ENCODE measurements at regions not wholly inside any gene's neighbourhood (a gene's known extent, or its start where the extent isn't known, plus 50 kb on each side); places are given as distances from the start of the nearest gene placed in this dataset.

DNA sequence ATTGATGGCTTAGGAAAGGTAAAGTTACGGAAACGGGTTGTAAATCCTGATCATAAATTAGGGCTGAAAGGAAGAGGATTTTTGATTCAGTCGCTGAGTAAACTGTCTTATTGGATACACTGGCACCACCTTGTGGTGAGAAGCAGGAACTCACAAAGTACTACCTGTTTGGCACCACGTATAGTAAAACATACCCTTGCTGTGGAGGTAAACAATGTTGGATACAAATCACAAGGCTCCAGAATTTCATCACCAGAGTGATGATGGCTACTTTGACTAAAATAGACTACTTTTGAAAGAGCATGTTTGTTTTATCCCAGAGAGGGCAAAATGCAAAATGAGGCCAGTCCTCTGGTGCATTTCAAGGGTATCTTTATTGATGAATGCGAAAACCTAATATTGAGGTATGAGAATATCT is 216.9 kb downstream of the IGSF11 start:
- DNase-seq (ENCODE audit: low read depth), result peak; percentile 48

DNA sequence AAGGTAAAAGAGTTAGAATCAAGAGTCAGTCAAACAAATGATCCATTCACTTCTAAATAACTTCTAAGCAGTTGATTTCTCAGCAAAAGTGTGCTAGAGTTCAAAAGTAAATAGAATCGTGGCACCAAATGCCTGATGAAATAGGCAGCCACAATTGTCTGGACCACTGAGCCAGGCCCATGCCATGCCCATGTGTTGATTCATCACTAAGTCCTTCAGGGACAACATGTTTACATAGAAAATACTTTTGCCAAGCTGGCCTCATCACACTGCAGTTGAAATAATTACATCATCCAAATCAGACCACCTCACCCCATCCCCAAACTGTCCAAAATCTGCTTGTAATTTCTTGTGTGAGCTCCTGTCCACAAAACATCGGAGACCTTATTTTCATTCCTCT is 216.3 kb downstream of the IGSF11 start:
- peak; percentile 44 for DNase-seq (ENCODE audit: low read depth)

DNA sequence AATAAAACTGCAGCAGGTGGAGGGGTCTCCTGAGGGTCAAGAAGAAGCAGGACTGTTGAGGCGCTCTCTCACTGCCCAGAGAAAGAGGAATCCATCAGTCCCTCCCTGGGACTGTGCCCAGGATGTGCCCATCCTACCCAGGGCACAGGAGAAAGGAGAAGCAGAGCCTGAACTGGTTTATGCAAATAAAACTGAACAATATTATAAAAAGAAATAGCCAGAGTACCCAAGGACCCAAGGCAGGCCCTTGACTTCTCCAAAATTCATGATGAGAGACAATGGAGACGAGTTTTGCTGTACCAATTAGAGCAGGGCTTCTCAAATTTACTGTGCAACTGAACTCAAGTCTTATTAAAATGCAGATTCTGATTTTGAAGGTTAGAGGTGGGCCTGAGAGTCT is 211.0 kb downstream of the IGSF11 start:
- DNase-seq (ENCODE audit: low read depth), result no peak

DNA sequence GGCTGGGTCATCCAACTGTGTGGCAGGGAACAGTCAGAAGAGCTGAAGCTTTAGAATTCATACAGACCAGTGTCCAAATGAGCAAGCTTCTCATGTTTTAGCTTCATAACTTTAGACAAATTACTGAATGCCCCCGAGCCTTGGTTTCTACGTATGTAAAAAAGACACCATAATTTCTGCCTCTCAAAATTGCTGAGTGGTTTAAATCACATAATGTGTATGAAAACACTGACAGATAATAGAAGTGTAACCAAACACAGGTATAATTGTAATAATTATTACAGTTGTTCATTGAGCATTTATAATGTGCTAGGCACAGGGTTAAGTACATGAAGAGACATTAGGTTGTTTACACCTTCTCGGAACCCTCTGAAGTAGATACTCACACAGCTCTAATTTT is 207.2 kb downstream of the IGSF11 start:
- no peak for DNase-seq (ENCODE audit: low read depth)

DNA sequence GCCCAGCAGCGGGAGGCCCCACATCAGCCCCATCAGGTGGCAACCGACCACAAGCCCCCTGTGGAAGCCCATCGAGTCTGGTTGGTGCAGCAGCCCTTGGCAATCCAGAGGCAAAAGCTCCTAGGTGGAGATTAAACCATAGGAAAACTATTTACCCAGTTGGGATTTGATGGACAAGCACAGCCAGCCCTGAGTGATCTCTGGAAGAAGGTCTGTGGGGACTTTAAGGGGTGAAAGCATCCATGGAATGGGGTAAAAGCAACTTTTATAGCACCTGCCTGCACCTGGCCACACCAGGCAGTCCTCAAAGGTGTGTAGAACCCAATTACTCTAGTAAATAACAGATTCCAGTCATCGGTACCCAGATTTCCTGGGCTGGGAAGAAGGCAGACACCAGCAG is 206.3 kb downstream of the IGSF11 start:
- DNase-seq (ENCODE audit: low read depth), result no peak

DNA sequence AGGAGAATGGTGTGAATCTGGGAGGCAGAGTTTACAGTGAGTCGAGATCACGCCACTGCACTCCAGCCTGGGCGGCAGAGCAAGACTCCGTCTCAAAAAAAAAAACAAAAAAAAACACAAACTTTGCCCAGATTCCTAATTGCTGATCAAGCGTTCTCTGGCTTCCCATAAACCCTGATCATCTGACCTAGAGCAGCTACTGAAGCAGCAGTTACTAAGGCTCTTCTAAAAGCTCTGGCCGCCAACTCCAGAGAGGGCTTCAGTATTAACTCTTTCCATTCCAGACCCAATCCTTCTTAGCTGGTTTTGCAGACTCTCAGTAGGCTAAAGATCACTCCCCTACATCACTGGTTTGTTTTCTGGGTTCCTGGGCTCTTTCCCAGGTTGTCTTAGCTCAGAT is 201.6 kb downstream of the IGSF11 start:
- DNase-seq (ENCODE audit: low read depth), result no peak

DNA sequence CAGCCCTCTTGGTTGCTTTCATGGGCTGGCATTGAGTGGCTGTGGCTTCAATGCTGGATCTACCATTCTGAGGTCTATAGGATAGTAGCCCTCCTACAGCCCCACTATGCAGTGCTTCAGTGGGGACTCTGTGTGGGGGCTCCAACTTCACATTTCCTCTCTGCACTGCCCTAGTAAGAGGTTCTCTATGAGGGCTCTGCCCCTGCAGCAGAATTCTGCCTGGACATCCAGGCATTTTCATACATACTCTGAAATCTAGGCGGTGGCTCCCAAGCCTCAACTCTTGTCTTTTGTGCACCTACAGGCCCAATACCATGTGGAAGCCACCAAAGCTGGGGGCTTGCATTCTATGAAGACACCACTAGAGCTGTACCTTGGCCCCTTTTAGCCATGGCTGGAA is 195.8 kb downstream of the IGSF11 start:
- no peak for DNase-seq (ENCODE audit: low read depth)

DNA sequence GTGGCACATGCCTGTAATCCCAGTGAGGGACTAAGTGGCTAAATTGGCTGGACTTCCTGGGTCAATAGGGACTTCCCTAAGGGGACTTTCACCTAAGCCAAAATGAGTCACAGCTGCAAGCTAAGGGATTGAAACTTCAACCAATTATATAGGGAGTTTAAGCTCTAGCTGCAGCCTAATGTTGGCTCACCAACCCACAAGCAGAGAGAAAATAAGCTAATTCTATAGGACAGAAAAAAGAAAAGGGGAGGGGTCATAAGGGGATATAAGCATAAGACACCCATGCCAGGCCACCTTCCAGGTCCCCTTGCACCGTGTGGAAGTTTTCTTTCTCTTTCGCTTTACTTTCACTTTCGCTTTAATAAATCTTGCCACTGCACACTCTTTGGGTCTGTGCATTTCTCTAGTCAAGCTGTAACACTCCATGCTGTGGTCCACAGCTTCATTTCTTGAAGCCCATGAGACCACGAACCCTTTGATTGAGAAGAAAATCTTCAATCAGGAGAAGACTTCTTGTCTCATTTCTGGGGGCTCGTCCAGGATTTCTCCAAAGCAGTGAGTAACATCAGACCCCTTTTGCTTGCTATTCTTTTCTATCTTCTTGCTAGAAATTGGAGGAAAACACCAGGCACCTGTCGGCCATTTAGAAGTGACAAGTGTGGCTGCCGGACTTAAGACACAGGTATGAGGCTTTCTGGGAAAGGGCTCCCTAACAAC is 192.3 kb downstream of the IGSF11 start:
- DNase-seq (ENCODE audit: low read depth), result peak; percentile 14

DNA sequence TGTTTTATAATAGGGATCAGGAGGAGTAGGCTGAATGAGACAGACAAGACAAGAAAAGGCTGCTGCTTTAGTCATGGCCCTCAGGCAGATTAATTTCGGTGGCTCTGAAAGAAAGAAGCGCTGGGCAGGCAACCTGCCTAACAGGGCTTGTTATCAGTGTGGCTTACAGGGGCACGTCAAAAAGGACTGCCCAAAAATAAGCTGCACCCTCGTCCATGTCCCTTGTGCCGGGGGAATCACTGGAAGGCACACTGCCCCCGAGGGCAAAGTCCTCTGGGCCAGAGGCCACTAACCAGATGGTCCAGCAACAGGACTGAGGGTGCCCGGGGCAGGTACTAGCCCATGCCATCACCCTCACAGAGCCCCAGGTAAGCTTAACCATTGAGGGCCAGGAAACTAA is 188.5 kb downstream of the IGSF11 start:
- no peak for DNase-seq (ENCODE audit: low read depth)
